Gastrocnemius medialis (tissue), 4 donors: ENCODE measurements at regions not wholly inside any gene's neighbourhood (a gene's known extent, or its start where the extent isn't known, plus 50 kb on each side); places are given as distances from the start of the nearest gene placed in this dataset.
A peak's percentile ranks its signal among the peaks of the same experiment; 100 is the strongest.

Source experiments
- ATAC-seq, 2 donors: fragments of 150-250 bp; one replicate each; pipeline ENCODE4 v1.9.1; 2016
- DNase-seq, 2 donors: peaks; one replicate each; pipeline ENCODE4 v3.0.0-alpha.2; 2019
- H3K27ac ChIP-seq, 4 donors: fragments of 200-600 bp; sonication (generic); 1 replicate in 1 of 4; 2 replicates in 3 of 4; pipeline ENCODE4 v1.5.1; 2016 to 2018; ENCODE audit warnings: mild to moderate bottlenecking in 2 of 4, moderate library complexity in 1 of 4
- H3K27me3 ChIP-seq, 3 donors: fragments of 200-600 bp; sonication (generic) in 2 of 3; 1 replicate in 1 of 3; 2 replicates in 2 of 3; pipeline versions ENCODE4 v1.5.1 to v1.6.0; 2016 to 2019; ENCODE audit warnings: mild to moderate bottlenecking in 1 of 3, moderate library complexity in 1 of 3
- H3K36me3 ChIP-seq, 2 donors: fragments of 200-600 bp; sonication (generic) in 1 of 2; one replicate each; pipeline ENCODE4 v1.5.1; 2017 to 2018
- H3K4me1 ChIP-seq, 2 donors: fragments of 200-600 bp; sonication (generic) in 1 of 2; one replicate each; pipeline ENCODE4 v1.5.1; 2016 to 2017; ENCODE audit warnings: mild to moderate bottlenecking in 2 of 2
- H3K4me3 ChIP-seq, 4 donors: fragments of 200-600 bp; sonication (generic) in 3 of 4; 1 replicate in 1 of 4; 2 replicates in 3 of 4; pipeline ENCODE4 v1.5.1; 2016 to 2019; ENCODE audit warnings: mild to moderate bottlenecking in 2 of 4
- H3K9me3 ChIP-seq, 3 donors: fragments of 200-600 bp; sonication (generic) in 2 of 3; 1 replicate in 1 of 3; 2 replicates in 2 of 3; pipeline ENCODE4 v1.5.1; 2016 to 2019
- CTCF ChIP-seq, 5 experiments: fragments of 450-650 bp in 3 of 5; fragments of 200-600 bp in 2 of 5; sonication (generic) in 2 of 5; IDR thresholded peaks in 4 of 5; conservative IDR thresholded peaks in 1 of 5; 1 replicate in 4 of 5; 2 replicates in 1 of 5; pipeline ENCODE4 v1.5.1; 2016 to 2019; ENCODE audit warnings: antibody characterized with exemption in 5 of 5, mild to moderate bottlenecking in 3 of 5, moderate library complexity in 3 of 5
- POLR2A ChIP-seq, 2 donors: fragments of 450-650 bp; IDR thresholded peaks; one replicate each; pipeline ENCODE4 v1.6.1; 2017; ENCODE audit warnings: antibody characterized with exemption in 2 of 2, mild to moderate bottlenecking in 2 of 2, moderate library complexity in 2 of 2
- in situ Hi-C, 4 donors: fragments of 200-750 bp; cut with MboI; loops; one replicate each; pipeline versions ENCODE4 v1.15.0 to v1.8.0; 2017; ENCODE audit warnings: low sequenced_read_pairs in 4 of 4
- intact Hi-C: fragments of 100-400 bp; cut with DNase I; formaldehyde crosslinking; loops from one replicate; pipeline ENCODE4 v1.15.1; 2023; ENCODE audit warnings: low total_unique reads

GRCh38 chr18:22009242-22009641, 160.1 kb upstream of the GATA6 start:
- H3K9me3 ChIP-seq: no peaks in the 10 kb centered on the region
- H3K4me1 ChIP-seq: no peaks in the 10 kb centered on the region
- no peaks in the 10 kb centered on the region for H3K27me3 ChIP-seq
- DNase-seq: no peak
- no peak for ATAC-seq
- in situ Hi-C loops: loop anchor here in 1 of 4 donors (25.0 kb wide), 1 partner anchor 553 kb away; no protein-coding TSS in a partner anchor
- no peaks in the 10 kb centered on the region for H3K36me3 ChIP-seq
- TF ChIP-seq POLR2A (IDR thresholded peaks at IDR 0.05) (no peak), CTCF (IDR thresholded peaks at IDR 0.05 in 4 of 5, conservative IDR thresholded peaks at IDR 0.05 in 1 of 5) (no peak)
- intact Hi-C loops: no loop called here
- no peak overlapping the region for H3K27ac ChIP-seq
- H3K4me3 ChIP-seq: no peak overlapping the region

- in situ Hi-C loops (loop anchor here in 1 of 4 donors (25.0 kb wide), 1 partner anchor 548 kb away; no protein-coding TSS in a partner anchor), intact Hi-C loops (no loop called here)
- no peak overlapping the region for H3K27ac ChIP-seq
- no peaks in the 10 kb centered on the region for H3K4me1 ChIP-seq
- H3K9me3 ChIP-seq: no peaks in the 10 kb centered on the region
- ATAC-seq (no peak), DNase-seq (no peak)
- TF ChIP-seq POLR2A (IDR thresholded peaks at IDR 0.05): no peak
- H3K36me3 ChIP-seq: no peaks in the 10 kb centered on the region
- H3K4me3 ChIP-seq: peak overlapping the region in 1 of 4 donors; percentile 17
- peaks cover 0 to 3% (median 0%) of the 10 kb centered on the region in 3 donors for H3K27me3 ChIP-seq
Measured at GRCh38 chr18:22013993-22014392, 155.4 kb upstream of the GATA6 start.

DNA sequence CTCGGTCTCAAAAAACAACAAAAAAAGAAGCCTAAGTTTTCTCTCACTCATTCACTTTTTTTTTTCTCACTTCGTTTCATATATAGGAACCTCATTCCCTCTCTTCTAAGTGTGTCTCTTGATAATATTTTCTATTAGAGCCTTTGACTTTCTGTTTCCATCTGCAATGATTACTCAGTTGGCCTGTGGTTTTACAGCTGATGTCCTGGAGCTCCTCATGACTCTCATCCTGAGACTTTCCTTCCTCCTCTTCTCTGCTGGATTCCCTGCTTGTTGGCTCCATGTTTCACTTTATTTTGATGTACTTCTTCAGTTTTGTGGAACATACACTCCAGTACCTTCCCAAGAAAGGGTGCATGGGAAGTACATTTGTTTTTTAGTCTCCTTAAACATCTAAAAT, 154.2 kb upstream of the GATA6 start:
- intact Hi-C loops: no loop called here
- H3K27ac ChIP-seq: no peak overlapping the region
- DNase-seq: no peak
- in situ Hi-C loops: loop anchor here in 1 of 4 donors (25.0 kb wide), 1 partner anchor 547 kb away; no protein-coding TSS in a partner anchor
- peaks cover 0 to 3% (median 0%) of the 10 kb centered on the region in 3 donors for H3K27me3 ChIP-seq
- H3K4me1 ChIP-seq: no peaks in the 10 kb centered on the region
- no peaks in the 10 kb centered on the region for H3K36me3 ChIP-seq
- no peak for TF ChIP-seq CTCF (IDR thresholded peaks at IDR 0.05 in 4 of 5, conservative IDR thresholded peaks at IDR 0.05 in 1 of 5)
- no peak for TF ChIP-seq POLR2A (IDR thresholded peaks at IDR 0.05)
- no peak for ATAC-seq
- no peaks in the 10 kb centered on the region for H3K9me3 ChIP-seq
- no peak overlapping the region for H3K4me3 ChIP-seq

DNA sequence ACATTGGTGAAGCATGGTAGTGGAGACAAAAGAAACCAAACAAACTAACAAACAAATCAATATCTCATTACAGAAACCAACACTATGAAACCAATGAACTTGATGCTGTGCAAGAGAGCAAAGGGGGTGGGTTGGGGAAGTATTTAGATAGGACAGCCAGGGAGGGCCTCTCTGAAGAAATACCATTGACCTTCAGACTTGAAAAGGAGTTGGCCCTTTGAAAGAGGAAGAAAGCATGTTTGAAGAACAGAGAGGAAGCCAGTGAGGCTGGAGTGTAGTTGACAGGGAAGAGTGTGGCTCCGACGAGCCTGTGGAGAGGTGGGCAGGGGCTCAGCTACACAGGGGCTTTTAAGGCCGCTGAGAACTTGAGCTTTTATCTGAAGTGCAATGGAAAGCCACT, 151.0 kb upstream of the GATA6 start:
- no peaks in the 10 kb centered on the region for H3K36me3 ChIP-seq
- no peaks in the 10 kb centered on the region for H3K4me1 ChIP-seq
- H3K9me3 ChIP-seq: no peaks in the 10 kb centered on the region
- H3K4me3 ChIP-seq: no peak overlapping the region
- H3K27me3 ChIP-seq: peaks cover 0 to 3% (median 0%) of the 10 kb centered on the region in 3 donors
- no peak overlapping the region for H3K27ac ChIP-seq
- ATAC-seq: no peak
- intact Hi-C loops: no loop called here
- TF ChIP-seq CTCF (IDR thresholded peaks at IDR 0.05 in 4 of 5, conservative IDR thresholded peaks at IDR 0.05 in 1 of 5) (no peak), POLR2A (IDR thresholded peaks at IDR 0.05) (no peak)
- DNase-seq: no peak
- in situ Hi-C loops: loop anchor here in 1 of 4 donors (25.0 kb wide), 1 partner anchor 544 kb away; no protein-coding TSS in a partner anchor

DNA sequence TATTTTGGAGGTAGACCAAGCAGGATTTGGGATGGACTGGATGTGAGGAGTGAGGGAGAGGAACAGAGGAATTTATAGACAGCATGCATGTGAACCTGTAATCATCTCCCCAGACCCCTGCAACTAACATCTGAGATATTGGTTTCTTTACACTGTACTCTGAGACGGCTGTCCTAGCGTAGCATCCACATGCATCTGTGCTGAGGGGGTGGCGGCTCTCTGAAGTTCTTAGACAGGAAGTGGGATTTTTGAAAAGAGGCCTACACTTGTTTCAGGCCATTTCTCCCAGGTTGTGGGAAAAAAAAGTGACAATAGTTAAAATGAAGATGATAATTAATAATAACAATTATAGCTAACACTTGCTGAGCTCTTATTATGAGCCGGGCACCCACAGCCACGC, 150.2 kb upstream of the GATA6 start:
- TF ChIP-seq POLR2A (IDR thresholded peaks at IDR 0.05): no peak
- no peak for TF ChIP-seq CTCF (IDR thresholded peaks at IDR 0.05 in 4 of 5, conservative IDR thresholded peaks at IDR 0.05 in 1 of 5)
- no peak for DNase-seq
- intact Hi-C loops (no loop called here), in situ Hi-C loops (loop anchor here in 1 of 4 donors (25.0 kb wide), 1 partner anchor 543 kb away; no protein-coding TSS in a partner anchor)
- Histone ChIP-seq H3K4me1 (no peaks in the 10 kb centered on the region), H3K36me3 (no peaks in the 10 kb centered on the region), H3K27ac (no peak overlapping the region), H3K9me3 (no peaks in the 10 kb centered on the region), H3K27me3 (peaks cover 0 to 3% (median 0%) of the 10 kb centered on the region in 3 donors), H3K4me3 (no peak overlapping the region)
- ATAC-seq: no peak
